H1 (cell line): ENCODE measurements at regions not wholly inside any gene's neighbourhood (a gene's known extent, or its start where the extent isn't known, plus 50 kb on each side); places are given as distances from the start of the nearest gene placed in this dataset.
"Not testable (repeated sequence)": the region's sequence is repeated elsewhere in the genome, so short reads cannot be mapped to it uniquely, and the experiment has no call there.

ENCODE experiments used
- CTCF ChIA-PET: fragments of 300-600 bp; sonication (Branson Sonifier 250); formaldehyde crosslinking; loops from one replicate; lab custom pipeline; 2021; ENCODE audit not compliant: partially characterized antibody; lab: Charles Lee
- POLR2A ChIA-PET: fragments of 300-600 bp; sonication (Branson Sonifier 250); formaldehyde crosslinking; loops from one replicate; lab custom pipeline; 2021; ENCODE audit warnings: inconsistent platforms; ENCODE audit not compliant: partially characterized antibody; lab: Charles Lee
- DNase-seq, 2 experiments: peaks; one replicate each; pipeline versions ENCODE4 v3.0.0 to v3.0.0-alpha.2; 2010 to 2022; ENCODE audit warnings: low spot score in 2 of 2, low read depth in 1 of 2, mixed read lengths in 1 of 2
- FAIRE-seq: peaks from 2 replicates; lab custom pipeline; 2011; peaks lifted over from hg19 to GRCh38; lab: Jason Lieb, UNC
- H2AFZ ChIP-seq: 2 replicates; pipeline ENCODE4 v1.8.1; 2012; ENCODE audit warnings: low read length, inconsistent platforms
- H2AK5ac ChIP-seq: 2 replicates; pipeline ENCODE4 v1.6.1; 2013; ENCODE audit warnings: low read depth, low read length
- H2BK120ac ChIP-seq: replicated peaks from 2 replicates; pipeline ENCODE3; 2013; ENCODE audit warnings: low read depth, low read length, inconsistent platforms
- H2BK12ac ChIP-seq: 2 replicates; pipeline ENCODE4 v1.6.1; 2013; ENCODE audit warnings: low read depth, low read length
- H2BK15ac ChIP-seq: 2 replicates; pipeline ENCODE4 v1.6.1; 2013; ENCODE audit warnings: low read length
- H2BK20ac ChIP-seq: 2 replicates; pipeline ENCODE4 v1.6.1; 2013; ENCODE audit warnings: low read length
- H2BK5ac ChIP-seq: 2 replicates; pipeline ENCODE4 v1.6.1; 2013; ENCODE audit warnings: low read depth, low read length
- H3K14ac ChIP-seq: 2 replicates; pipeline ENCODE4 v1.6.1; 2013; ENCODE audit warnings: inconsistent platforms; ENCODE audit not compliant: insufficient read length
- H3K18ac ChIP-seq: 2 replicates; pipeline ENCODE4 v1.6.1; 2013; ENCODE audit warnings: low read length; ENCODE audit errors: extremely low read depth
- H3K23ac ChIP-seq: 2 replicates; pipeline ENCODE4 v1.6.1; 2013; ENCODE audit warnings: inconsistent platforms; ENCODE audit not compliant: insufficient read length
- H3K23me2 ChIP-seq: 2 replicates; pipeline ENCODE4 v1.6.1; 2013; ENCODE audit warnings: low read depth, low read length
- H3K27ac ChIP-seq: 2 replicates; pipeline ENCODE4 v1.6.1; 2011; ENCODE audit warnings: low read depth, low read length, inconsistent platforms
- H3K27me3 ChIP-seq, 4 experiments: replicated peaks in 1 of 4; 1 replicate in 1 of 4; 2 replicates in 3 of 4; pipeline versions ENCODE4 v1.6.1 to v1.8.1; 2011 to 2013; ENCODE audit warnings: low read length in 3 of 4, mild to moderate bottlenecking in 3 of 4, inconsistent platforms in 2 of 4, mixed read lengths in 2 of 4, moderate library complexity in 1 of 4; ENCODE audit not compliant: control insufficient read depth in 3 of 4, insufficient read depth in 3 of 4; ENCODE audit errors: extremely low read depth in 1 of 4
- H3K36me3 ChIP-seq, 4 experiments: 2 replicates each; pipeline versions ENCODE4 v1.6.1 to v1.8.1; 2011 to 2013; ENCODE audit warnings: mild to moderate bottlenecking in 4 of 4, low read length in 3 of 4, moderate library complexity in 2 of 4, control low read depth in 1 of 4, inconsistent platforms in 1 of 4; ENCODE audit not compliant: insufficient read depth in 4 of 4, control insufficient read depth in 2 of 4
- H3K4ac ChIP-seq: replicated peaks from 2 replicates; pipeline ENCODE3; 2013; ENCODE audit warnings: low read length, low read depth, mixed read lengths, inconsistent platforms; ENCODE audit not compliant: insufficient read length
- H3K4me1 ChIP-seq, 4 experiments: replicated peaks in 1 of 4; 1 replicate in 1 of 4; 2 replicates in 3 of 4; pipeline versions ENCODE4 v1.6.1 to v1.8.1; 2011 to 2013; ENCODE audit warnings: low read length in 3 of 4, inconsistent platforms in 2 of 4, mixed read lengths in 1 of 4; ENCODE audit not compliant: insufficient read depth in 4 of 4, control insufficient read depth in 3 of 4
- H3K4me2 ChIP-seq, 2 experiments: 2 replicates each; pipeline versions ENCODE4 v1.6.1 to v1.8.1; 2011 to 2013; ENCODE audit warnings: low read depth in 2 of 2, low read length in 2 of 2, control low read depth in 1 of 2, inconsistent platforms in 1 of 2, mild to moderate bottlenecking in 1 of 2; ENCODE audit not compliant: insufficient read depth in 1 of 2
- H3K4me3 ChIP-seq, 4 experiments: fragments of 200-600, 300-600 bp in 1 of 4; sonication (generic), shearing (Covaris generic), sonication (Bioruptor Twin) in 1 of 4; 2 replicates each; pipeline versions ENCODE4 v1.5.1 to v1.8.1; 2011 to 2016; ENCODE audit warnings: low read length in 4 of 4, low read depth in 3 of 4, control low read depth in 2 of 4, inconsistent platforms in 2 of 4, mild to moderate bottlenecking in 2 of 4, mixed read lengths in 1 of 4, moderate library complexity in 1 of 4; ENCODE audit not compliant: insufficient read depth in 2 of 4; ENCODE audit errors: extremely low read depth in 1 of 4
- H3K56ac ChIP-seq: replicated peaks from 2 replicates; pipeline ENCODE3; 2013; ENCODE audit warnings: low read depth, mild to moderate bottlenecking, mixed read lengths, low read length, inconsistent platforms; ENCODE audit not compliant: insufficient read length
- H3K79me1 ChIP-seq: 2 replicates; pipeline ENCODE4 v1.6.1; 2013; ENCODE audit warnings: low read depth, low read length, control low read depth
- H3K79me2 ChIP-seq, 2 experiments: 2 replicates each; pipeline versions ENCODE4 v1.6.1 to v1.8.1; 2012 to 2013; ENCODE audit warnings: low read length in 2 of 2, mild to moderate bottlenecking in 2 of 2, inconsistent platforms in 1 of 2; ENCODE audit not compliant: insufficient read depth in 2 of 2, control insufficient read depth in 1 of 2
- H3K9ac ChIP-seq, 4 experiments: replicated peaks in 1 of 4; 1 replicate in 1 of 4; 2 replicates in 3 of 4; pipeline versions ENCODE4 v1.6.1 to v1.8.1; 2011 to 2013; ENCODE audit warnings: low read depth in 3 of 4, low read length in 3 of 4, control low read depth in 2 of 4, mild to moderate bottlenecking in 2 of 4, moderate library complexity in 2 of 4, inconsistent platforms in 1 of 4; ENCODE audit errors: extremely low read depth in 1 of 4
- H3K9me3 ChIP-seq, 2 experiments: 2 replicates each; pipeline versions ENCODE4 v1.6.1 to v1.8.1; 2012 to 2013; ENCODE audit warnings: mild to moderate bottlenecking in 2 of 2, moderate library complexity in 2 of 2, control low read depth in 1 of 2, inconsistent platforms in 1 of 2, low read depth in 1 of 2, low read length in 1 of 2, mixed read lengths in 1 of 2; ENCODE audit not compliant: insufficient read depth in 2 of 2
- H4K20me1 ChIP-seq, 2 experiments: replicated peaks in 1 of 2; 2 replicates each; pipeline versions ENCODE3 to v1.8.1; 2011 to 2013; ENCODE audit warnings: inconsistent platforms in 2 of 2, low read length in 2 of 2, mild to moderate bottlenecking in 1 of 2; ENCODE audit not compliant: insufficient read depth in 2 of 2, control insufficient read depth in 1 of 2
- H4K5ac ChIP-seq: 2 replicates; pipeline ENCODE4 v1.6.1; 2013; ENCODE audit warnings: low read length, low read depth, mixed read lengths, inconsistent platforms; ENCODE audit not compliant: insufficient read length
- H4K8ac ChIP-seq: 2 replicates; pipeline ENCODE4 v1.8.0; 2013; ENCODE audit warnings: mild to moderate bottlenecking, moderate library complexity, low read length, inconsistent platforms; ENCODE audit not compliant: insufficient read depth; ENCODE audit errors: extremely low read depth
- H4K91ac ChIP-seq: replicated peaks from 2 replicates; pipeline ENCODE3; 2013; ENCODE audit warnings: low read length, mixed read lengths, inconsistent platforms; ENCODE audit not compliant: insufficient read length
- TF ChIP-seq, protein P1 (sequence below), 3 experiments: IDR thresholded peaks; 1 replicate in 2 of 3; 2 replicates in 1 of 3; pipeline versions ENCODE4 v1.5.1 to v1.6.1; 2011; ENCODE audit warnings: low read length in 3 of 3, mild to moderate bottlenecking in 3 of 3, inconsistent platforms in 2 of 3, low read depth in 1 of 3, moderate library complexity in 1 of 3; ENCODE audit not compliant: insufficient read depth in 1 of 3; ENCODE audit errors: control extremely low read depth in 1 of 3

GRCh38 chr18:70576276-70577022, 287.6 kb downstream of the SOCS6 start (continued):
- TF ChIP-seq, protein P1, sequence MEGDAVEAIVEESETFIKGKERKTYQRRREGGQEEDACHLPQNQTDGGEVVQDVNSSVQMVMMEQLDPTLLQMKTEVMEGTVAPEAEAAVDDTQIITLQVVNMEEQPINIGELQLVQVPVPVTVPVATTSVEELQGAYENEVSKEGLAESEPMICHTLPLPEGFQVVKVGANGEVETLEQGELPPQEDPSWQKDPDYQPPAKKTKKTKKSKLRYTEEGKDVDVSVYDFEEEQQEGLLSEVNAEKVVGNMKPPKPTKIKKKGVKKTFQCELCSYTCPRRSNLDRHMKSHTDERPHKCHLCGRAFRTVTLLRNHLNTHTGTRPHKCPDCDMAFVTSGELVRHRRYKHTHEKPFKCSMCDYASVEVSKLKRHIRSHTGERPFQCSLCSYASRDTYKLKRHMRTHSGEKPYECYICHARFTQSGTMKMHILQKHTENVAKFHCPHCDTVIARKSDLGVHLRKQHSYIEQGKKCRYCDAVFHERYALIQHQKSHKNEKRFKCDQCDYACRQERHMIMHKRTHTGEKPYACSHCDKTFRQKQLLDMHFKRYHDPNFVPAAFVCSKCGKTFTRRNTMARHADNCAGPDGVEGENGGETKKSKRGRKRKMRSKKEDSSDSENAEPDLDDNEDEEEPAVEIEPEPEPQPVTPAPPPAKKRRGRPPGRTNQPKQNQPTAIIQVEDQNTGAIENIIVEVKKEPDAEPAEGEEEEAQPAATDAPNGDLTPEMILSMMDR (IDR thresholded peaks at IDR 0.05; ENCODE audit: control extremely low read depth in 1 of 3, insufficient read depth in 1 of 3, low read depth in 1 of 3, low read length in 3 of 3) = no peak
- TF ChIP-seq, all 59 proteins: peak for 0

GRCh38 chr18:70574951-70575350, 286.1 kb downstream of the SOCS6 start:
- POLR2A ChIA-PET, H4K8ac ChIP-seq, H2BK120ac ChIP-seq: not testable (repeated sequence)

More at GRCh38 chr18:70574951-70575350, 286.1 kb downstream of the SOCS6 start:
- not testable (repeated sequence) for H3K4me1 ChIP-seq, H3K79me2 ChIP-seq, H3K4ac ChIP-seq, H3K4me2 ChIP-seq, H3K27me3 ChIP-seq, H4K91ac ChIP-seq, H3K23ac ChIP-seq, H3K9ac ChIP-seq, H3K23me2 ChIP-seq, FAIRE-seq, DNase-seq, H4K5ac ChIP-seq, H3K14ac ChIP-seq, H3K36me3 ChIP-seq, H3K79me1 ChIP-seq, H2BK12ac ChIP-seq, H2BK5ac ChIP-seq, H2AK5ac ChIP-seq, H3K4me3 ChIP-seq, H2AFZ ChIP-seq, H2BK20ac ChIP-seq, H3K56ac ChIP-seq, H4K20me1 ChIP-seq, H3K18ac ChIP-seq, H3K27ac ChIP-seq, H2BK15ac ChIP-seq
- peaks cover 57 to 67% of the 10 kb centered on the region in 2 experiments for H3K9me3 ChIP-seq
- CTCF ChIA-PET = interaction anchor here (1.1 kb wide), 1 partner anchor 1426 kb away, joined by 4 read pairs; no protein-coding TSS in a partner anchor
